ENCODE measurements at regions not wholly inside any gene's neighbourhood (a gene's known extent, or its start where the extent isn't known, plus 50 kb on each side); places are given as distances from the start of the nearest gene placed in this dataset.

GRCh38 chr5:56530626-56531138 lies 284.7 kb upstream of the MAP3K1 start:
- CTCF ChIA-PET (ENCODE audit: low intra/inter-chr PET ratio) = no interaction called here
- no peak overlapping the region for H3K4me2 ChIP-seq (ENCODE audit: insufficient read depth, low read length)
- no peaks in the 10 kb centered on the region for H3K79me2 ChIP-seq (ENCODE audit: control insufficient read depth, insufficient read depth, low read length)
- no peaks in the 10 kb centered on the region; a peak in 2 of 5 replicates for H3K27me3 ChIP-seq (ENCODE audit: control insufficient read depth in 2 of 2, insufficient read depth in 2 of 2, low read length in 2 of 2)
- in situ Hi-C loops (cut with MboI) (no loop called here), intact Hi-C loops (cut with micrococcal nuclease) (no loop called here)
- no peak overlapping the region for H3K4me3 ChIP-seq
- no peak overlapping the region for H3K9ac ChIP-seq (ENCODE audit: insufficient read depth in 1 of 2, low read depth in 2 of 2, low read length in 2 of 2)
- H2AFZ ChIP-seq (ENCODE audit: low read depth, low read length) = no peak overlapping the region
- no peaks in the 10 kb centered on the region for H3K9me1 ChIP-seq (ENCODE audit: control insufficient read depth, insufficient read depth, low read length)
- no peaks in the 10 kb centered on the region; the same call in 1 of the 2 replicates for H4K20me1 ChIP-seq (replicated peaks; ENCODE audit: control insufficient read depth, insufficient read depth, low read length)
- no peaks in the 10 kb centered on the region for H3K9me3 ChIP-seq (replicated peaks; ENCODE audit: control insufficient read depth, insufficient read depth, low read depth, low read length)
- no peak for TF ChIP-seq POLR2AphosphoS2 (IDR thresholded peaks at IDR 0.05; ENCODE audit: low read length)
- no peak for TF ChIP-seq ZNF449 (CRISPR knock-in tag; IDR thresholded peaks at IDR 0.05)
- no peak for TF ChIP-seq KHSRP (IDR thresholded peaks at IDR 0.05)
- no peak for TF ChIP-seq ZBTB26 (CRISPR knock-in tag; IDR thresholded peaks at IDR 0.05)
- TF ChIP-seq FOXA1 (IDR thresholded peaks at IDR 0.05; ENCODE audit: borderline replicate concordance) = no peak
- no peak for TF ChIP-seq SP1 (CRISPR knock-in tag; IDR thresholded peaks at IDR 0.05)
- TF ChIP-seq CSDE1 (IDR thresholded peaks at IDR 0.05) = no peak
- TF ChIP-seq ZNF140 (CRISPR knock-in tag; IDR thresholded peaks at IDR 0.05) = no peak
- TF ChIP-seq JUND (IDR thresholded peaks at IDR 0.05; ENCODE audit: borderline replicate concordance, low read depth, low read length) = no peak
- TF ChIP-seq JUND (tag; IDR thresholded peaks at IDR 0.05; ENCODE audit: borderline replicate concordance, low read depth, low read length) = no peak
- no peak for TF ChIP-seq ZNF589 (CRISPR knock-in tag; IDR thresholded peaks at IDR 0.05; ENCODE audit: low read depth)
- no peak for TF ChIP-seq POLR2H (tag; IDR thresholded peaks at IDR 0.05; ENCODE audit: low read depth)
- no peak for DNase-seq (ENCODE audit: extremely low read depth in 1 of 4, low spot score in 3 of 4)
- 8% methylated on average over 2 of the region's 2 CpGs for WGBS (ENCODE audit: insufficient coverage, low coverage, missing lambda C conversion rate)
- POLR2A ChIA-PET = interaction anchor here (0.8 to 0.9 kb wide), 2 partner anchors 10 to 12 kb away, joined by 3 to 4 read pairs; no protein-coding TSS in a partner anchor
- ATAC-seq = no peak
- no TSS peak for BruUV-seq (replicated peaks)
- no peak overlapping the region for H3K27ac ChIP-seq (ENCODE audit: extremely low read depth, low read depth, low read length)
- no peaks in the 10 kb centered on the region for H3K36me3 ChIP-seq (ENCODE audit: control insufficient read depth, insufficient read depth, low read length)
- FAIRE-seq = no peak
- H3K4me1 ChIP-seq (replicated peaks in 1 of 2; ENCODE audit: control insufficient read depth in 2 of 2, insufficient read depth in 2 of 2, low read length in 2 of 2) = peaks cover 0 to 12% of the 10 kb centered on the region in 2 experiments; a peak in 4 of 5 replicates

All from K562 (cell line).